HepG2 (cell line): ENCODE measurements at regions not wholly inside any gene's neighbourhood (a gene's known extent, or its start where the extent isn't known, plus 50 kb on each side); places are given as distances from the start of the nearest gene placed in this dataset.

Experiments used
- ATAC-seq: fragments of 200-7000 bp; cut with Tn5 transposase; 3 replicates; pipeline ENCODE4 v1.9.1; 2020; ENCODE audit warnings: mild to moderate bottlenecking, moderate library complexity
- BruUV-seq: library from RNA; stranded (reverse); fragments of 400-500 nt; replicated peaks from 2 replicates; lab custom pipeline; 2021; lab: Mats Ljungman, UMichigan
- CTCF ChIA-PET: fragments of 300-600 bp; formaldehyde crosslinking; extraction: SDS; loops from one replicate; lab custom pipeline; 2021; ENCODE audit warnings: low total read pairs, inconsistent platforms, low intra/inter-chr PET ratio; lab: Yijun Ruan, JAX
- POLR2A ChIA-PET: fragments of 350-600 bp; sonication (Branson Sonifier 250); formaldehyde crosslinking; loops from one replicate; lab custom pipeline; 2020; ENCODE audit warnings: antibody characterized with exemption, inconsistent platforms; lab: Yijun Ruan, JAX
- DNase-seq: peaks from one replicate; pipeline ENCODE4 v3.0.0-alpha.2; 2015; ENCODE audit warnings: low spot score
- FAIRE-seq: peaks from 3 replicates; lab custom pipeline; 2011; peaks lifted over from hg19 to GRCh38; lab: Jason Lieb, UNC
- H2AFZ ChIP-seq: one replicate; pipeline ENCODE4 v1.6.1; 2011; ENCODE audit warnings: low read length, inconsistent platforms
- H3K27ac ChIP-seq: fragments of 300-600 bp; 3 replicates; pipeline ENCODE4 v1.8.0; 2011; ENCODE audit warnings: mixed run types, mild to moderate bottlenecking, mixed read lengths, low read length, inconsistent platforms; ENCODE audit not compliant: insufficient read depth; ENCODE audit errors: extremely low read length
- H3K27me3 ChIP-seq, 2 experiments: fragments of 200-600 bp in 1 of 2; 2 replicates in 1 of 2; 3 replicates in 1 of 2; pipeline versions ENCODE4 v1.6.0 to v1.8.0; 2011; ENCODE audit warnings: low read length in 2 of 2, mild to moderate bottlenecking in 2 of 2, moderate library complexity in 2 of 2, inconsistent platforms in 1 of 2; ENCODE audit not compliant: insufficient read depth in 2 of 2, control insufficient read depth in 1 of 2
- H3K36me3 ChIP-seq, 2 experiments: fragments of 200-600 bp in 1 of 2; replicated peaks in 1 of 2; 2 replicates in 1 of 2; 3 replicates in 1 of 2; pipeline versions ENCODE4 v1.5.1 to v1.8.0; 2011; ENCODE audit warnings: low read length in 2 of 2, inconsistent platforms in 1 of 2; ENCODE audit not compliant: insufficient read depth in 2 of 2, control insufficient read depth in 1 of 2
- H3K4me1 ChIP-seq: 2 replicates; pipeline ENCODE4 v1.5.1; 2012; ENCODE audit warnings: low read length, inconsistent platforms; ENCODE audit not compliant: insufficient read depth
- H3K4me2 ChIP-seq: 2 replicates; pipeline ENCODE4 v1.6.0; 2011; ENCODE audit warnings: low read depth, low read length, inconsistent platforms
- H3K4me3 ChIP-seq, 3 experiments: fragments of 200-600 bp in 1 of 3; sonication (generic), shearing (Covaris generic) in 1 of 3; replicated peaks in 1 of 3; 2 replicates each; pipeline ENCODE4 v1.5.1; 2011 to 2016; ENCODE audit warnings: low read length in 3 of 3, inconsistent platforms in 2 of 3, low read depth in 2 of 3, mild to moderate bottlenecking in 2 of 3, control low read depth in 1 of 3, mixed read lengths in 1 of 3; ENCODE audit not compliant: insufficient read depth in 1 of 3
- H3K79me2 ChIP-seq: one replicate; pipeline ENCODE4 v1.6.1; 2011; ENCODE audit warnings: low read length, inconsistent platforms; ENCODE audit not compliant: insufficient read depth
- H3K9ac ChIP-seq: 2 replicates; pipeline ENCODE4 v1.6.0; 2011; ENCODE audit warnings: mild to moderate bottlenecking, low read depth, low read length, inconsistent platforms; ENCODE audit not compliant: insufficient read depth
- H3K9me3 ChIP-seq: 2 replicates; pipeline ENCODE4 v1.5.1; 2012; ENCODE audit warnings: mild to moderate bottlenecking, low read length
- H4K20me1 ChIP-seq: 2 replicates; pipeline ENCODE4 v1.6.0; 2011; ENCODE audit warnings: inconsistent platforms, mild to moderate bottlenecking, low read length, moderate library complexity; ENCODE audit not compliant: insufficient read depth
- CBX2 ChIP-seq, 2 experiments: fragments of 200-600 bp in 1 of 2; sonication (generic); formaldehyde crosslinking in 1 of 2; IDR thresholded peaks; 2 replicates each; pipeline versions ENCODE4 v1.7.0 to v1.8.1; 2018 to 2022; ENCODE audit warnings: low read depth in 2 of 2, low read length in 1 of 2, mild to moderate bottlenecking in 1 of 2, missing genetic modification reagents in 1 of 2
- EEA1 ChIP-seq: sonication (generic); formaldehyde crosslinking; IDR thresholded peaks from 2 replicates; pipeline ENCODE4 v1.5.1; 2020; ENCODE audit warnings: mild to moderate bottlenecking, missing genetic modification reagents, borderline replicate concordance
- IKZF4 ChIP-seq: sonication (generic); formaldehyde crosslinking; IDR thresholded peaks from 2 replicates; pipeline ENCODE4 v1.5.1; 2020; ENCODE audit warnings: borderline replicate concordance, mild to moderate bottlenecking, low read depth, missing genetic modification reagents; ENCODE audit errors: not compliant biosample characterization
- PCBP1 ChIP-seq: fragments of 200-400 bp; formaldehyde crosslinking; IDR thresholded peaks from 2 replicates; pipeline ENCODE4 v1.6.1; 2017; ENCODE audit warnings: mild to moderate bottlenecking, low read depth, low read length, borderline replicate concordance
- PHF8 ChIP-seq: sonication (generic); formaldehyde crosslinking; IDR thresholded peaks from 2 replicates; pipeline ENCODE4 v1.5.0; 2020; ENCODE audit warnings: missing genetic modification reagents
- PTBP1 ChIP-seq: fragments of 200-400 bp; formaldehyde crosslinking; IDR thresholded peaks from 2 replicates; pipeline ENCODE4 v1.6.1; 2018; ENCODE audit warnings: low read length, low read depth; ENCODE audit not compliant: poor library complexity, severe bottlenecking
- SPEN ChIP-seq: sonication (generic); formaldehyde crosslinking; IDR thresholded peaks from 2 replicates; pipeline ENCODE4 v1.5.1; 2020; ENCODE audit warnings: low read depth, mild to moderate bottlenecking, missing genetic modification reagents
- ZNF768 ChIP-seq: sonication (generic); formaldehyde crosslinking; IDR thresholded peaks from 2 replicates; pipeline ENCODE4 v1.4.0; 2020; ENCODE audit warnings: missing genetic modification reagents
- WGBS: methylation state at CpG from one replicate; pipeline ENCODE4 v1.1.6; 2017; ENCODE audit warnings: low lambda C conversion rate; 5-methylcytosine and 5-hydroxymethylcytosine counted together
- in situ Hi-C: cut with HindIII; loops from 2 replicates; pipeline ENCODE4 v1.10.0; 2017; ENCODE audit warnings: low pct_unique_long_range_greater_than_20kb; ENCODE audit not compliant: extremely low pct_ligation_motif_present
- intact Hi-C: fragments of 100-400 bp; cut with micrococcal nuclease; formaldehyde crosslinking; loops from one replicate; pipeline ENCODE4 v1.10.0; 2022; ENCODE audit not compliant: unreplicated experiment
- TF ChIP-seq, protein P1 (sequence below): IDR thresholded peaks from 2 replicates; pipeline ENCODE4 v1.6.1; 2016; ENCODE audit warnings: missing genetic modification reagents, missing compliant biosample characterization

DNA sequence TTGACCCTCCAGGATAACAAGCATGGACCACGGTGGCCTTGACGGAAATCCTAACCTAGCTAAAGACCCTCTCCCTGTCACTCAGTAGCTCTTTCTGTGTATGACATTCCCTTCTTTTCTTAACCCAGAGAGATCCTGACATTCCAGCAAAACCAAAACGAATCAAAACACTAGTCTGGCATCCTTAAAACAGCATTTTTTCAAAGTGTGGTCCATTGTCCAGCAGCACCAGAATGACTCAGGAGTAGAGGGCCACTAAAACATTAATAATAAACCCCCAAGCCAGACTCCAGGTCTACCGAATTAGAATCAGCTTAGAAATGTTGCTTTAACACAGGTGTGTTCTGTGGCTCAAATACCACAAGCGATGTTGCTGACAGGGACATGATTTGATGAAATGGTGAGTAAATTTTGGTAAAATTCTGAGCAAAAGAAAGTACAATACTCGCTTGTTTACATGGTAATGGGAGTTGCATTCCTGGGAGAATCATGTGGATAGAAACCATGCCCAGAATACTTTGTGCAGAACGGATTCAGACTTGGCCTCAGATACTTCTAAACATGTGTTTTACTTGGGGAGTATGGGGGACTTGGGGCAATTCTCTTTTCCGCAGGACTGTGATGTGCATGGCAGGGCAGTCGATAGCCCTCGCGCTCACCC is 174.2 kb upstream of the KCNG1 start:
- intact Hi-C loops (no loop called here), in situ Hi-C loops (no loop called here)
- no TSS peak for BruUV-seq
- FAIRE-seq, result no peak
- Histone ChIP-seq H3K9ac (no peak overlapping the region), H3K79me2 (no peaks in the 10 kb centered on the region), H3K4me1 (no peaks in the 10 kb centered on the region), H3K9me3 (no peaks in the 10 kb centered on the region), H3K4me3 (no peak overlapping the region), H4K20me1 (no peaks in the 10 kb centered on the region), H3K4me2 (no peak overlapping the region), H3K27ac (no peak overlapping the region), H3K27me3 (peaks cover 4 to 64% of the 10 kb centered on the region in 2 experiments), H2AFZ (no peak overlapping the region), H3K36me3 (no peaks in the 10 kb centered on the region)
- 34% methylated on average over 11 of the region's 11 CpGs for WGBS
- no peak for DNase-seq
- TF ChIP-seq, protein P1, sequence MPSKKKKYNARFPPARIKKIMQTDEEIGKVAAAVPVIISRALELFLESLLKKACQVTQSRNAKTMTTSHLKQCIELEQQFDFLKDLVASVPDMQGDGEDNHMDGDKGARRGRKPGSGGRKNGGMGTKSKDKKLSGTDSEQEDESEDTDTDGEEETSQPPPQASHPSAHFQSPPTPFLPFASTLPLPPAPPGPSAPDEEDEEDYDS (CRISPR knock-in tag), result no peak
- TF ChIP-seq IKZF4, result no peak
- TF ChIP-seq SPEN (CRISPR knock-in tag), result no peak
- TF ChIP-seq CBX2 (IDR thresholded peaks at IDR 0.05; ENCODE audit: low read depth, low read length), result no peak
- TF ChIP-seq CBX2 (CRISPR knock-in tag; IDR thresholded peaks at IDR 0.05; ENCODE audit: low read depth), result no peak
- no peak for TF ChIP-seq ZNF768
- TF ChIP-seq PCBP1, result no peak
- TF ChIP-seq PTBP1, result no peak
- no peak for TF ChIP-seq EEA1 (CRISPR knock-in tag)
- no peak for TF ChIP-seq PHF8
- CTCF ChIA-PET, result no interaction called here
- no peak for ATAC-seq
- POLR2A ChIA-PET, result no interaction called here
